Activated naive CD4-positive, alpha-beta T cell treated with anti-CD3 and anti-CD28 coated beads for 36 hours (primary cell): ENCODE measurements at regions not wholly inside any gene's neighbourhood (a gene's known extent, or its start where the extent isn't known, plus 50 kb on each side); places are given as distances from the start of the nearest gene placed in this dataset.

Experiments used
- CTCF ChIA-PET: fragments of 350-600 bp; sonication (Branson Sonifier 250); formaldehyde crosslinking; loops from one replicate; lab custom pipeline; 2021; ENCODE audit warnings: antibody characterized with exemption; lab: Charles Lee
- DNase-seq: peaks from one replicate; pipeline ENCODE4 v3.0.0-alpha.2; 2020
- H3K27ac Mint-ChIP-seq: one replicate; pipeline ENCODE4 v1.8.0; 2021; ENCODE audit warnings: mild to moderate bottlenecking, mixed read lengths
- H3K27me3 Mint-ChIP-seq: one replicate; pipeline ENCODE4 v1.8.0; 2021; ENCODE audit warnings: low read depth, mixed read lengths
- H3K36me3 Mint-ChIP-seq: one replicate; pipeline ENCODE4 v1.8.0; 2021; ENCODE audit warnings: low read depth, mixed read lengths
- H3K4me1 Mint-ChIP-seq: one replicate; pipeline ENCODE4 v1.8.0; 2021; ENCODE audit warnings: low read depth, mixed read lengths
- H3K4me3 Mint-ChIP-seq: one replicate; pipeline ENCODE4 v1.8.0; 2021; ENCODE audit warnings: mild to moderate bottlenecking, moderate library complexity, mixed read lengths
- H3K9me3 Mint-ChIP-seq: one replicate; pipeline ENCODE4 v1.8.0; 2021; ENCODE audit warnings: mixed read lengths
- intact Hi-C: fragments of 100-400 bp; cut with micrococcal nuclease; formaldehyde crosslinking; loops from one replicate; pipeline ENCODE4 v1.15.1; 2023

DNA sequence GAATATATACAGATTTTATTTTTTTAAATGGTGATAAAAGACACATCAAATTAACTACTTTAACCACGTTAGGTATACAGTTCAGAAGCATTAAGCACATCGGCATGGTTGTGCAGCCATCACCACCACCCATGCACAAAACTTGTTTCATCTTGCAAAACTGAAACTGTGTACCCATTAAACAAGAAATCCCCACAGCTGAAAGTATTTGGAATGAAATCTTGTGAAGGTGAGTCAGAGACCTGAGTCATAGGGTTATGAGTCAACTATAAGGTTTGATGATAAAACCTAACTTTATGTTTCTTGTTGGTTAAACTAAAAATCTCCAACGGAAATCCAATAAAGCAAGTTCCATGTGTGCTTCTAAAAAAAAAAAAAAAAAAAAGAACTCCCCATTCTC, 561.6 kb upstream of the PSMD7 start:
- H3K4me1 Mint-ChIP-seq, result peaks cover 5% of the 10 kb centered on the region
- intact Hi-C loops, result no loop called here
- CTCF ChIA-PET, result no interaction called here
- H3K4me3 Mint-ChIP-seq, result no peak overlapping the region
- no peak overlapping the region for H3K27ac Mint-ChIP-seq
- peak; percentile 27 for DNase-seq
- no peaks in the 10 kb centered on the region for H3K36me3 Mint-ChIP-seq
- peaks cover 1% of the 10 kb centered on the region for H3K27me3 Mint-ChIP-seq
- H3K9me3 Mint-ChIP-seq, result peaks cover 4% of the 10 kb centered on the region

DNA sequence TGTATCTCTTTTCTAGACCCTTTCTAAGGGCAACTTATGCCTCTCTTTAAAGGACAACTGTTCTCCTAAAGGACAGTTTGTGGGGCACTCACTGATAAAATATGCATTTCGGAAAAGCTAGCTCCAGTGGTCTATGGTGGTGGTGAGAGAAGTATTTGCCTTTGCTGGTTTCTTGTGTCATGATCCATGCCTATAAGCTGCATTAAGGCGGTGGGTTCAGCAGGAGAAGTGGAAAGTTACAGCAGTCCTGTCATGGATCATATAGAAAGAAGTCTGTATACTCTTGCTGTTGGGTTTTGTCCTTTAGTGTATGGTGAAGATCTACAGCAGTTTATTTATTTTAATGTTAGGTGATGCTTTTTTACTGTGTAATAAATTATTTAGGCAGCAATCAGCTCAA, 563.9 kb upstream of the PSMD7 start:
- Mint-ChIP-seq H3K27me3 (peaks cover 1% of the 10 kb centered on the region), H3K4me3 (no peak overlapping the region), H3K36me3 (no peaks in the 10 kb centered on the region), H3K27ac (no peak overlapping the region), H3K4me1 (peaks cover 5% of the 10 kb centered on the region), H3K9me3 (peaks cover 4% of the 10 kb centered on the region)
- CTCF ChIA-PET, result no interaction called here
- intact Hi-C loops, result no loop called here
- DNase-seq, result no peak

DNA sequence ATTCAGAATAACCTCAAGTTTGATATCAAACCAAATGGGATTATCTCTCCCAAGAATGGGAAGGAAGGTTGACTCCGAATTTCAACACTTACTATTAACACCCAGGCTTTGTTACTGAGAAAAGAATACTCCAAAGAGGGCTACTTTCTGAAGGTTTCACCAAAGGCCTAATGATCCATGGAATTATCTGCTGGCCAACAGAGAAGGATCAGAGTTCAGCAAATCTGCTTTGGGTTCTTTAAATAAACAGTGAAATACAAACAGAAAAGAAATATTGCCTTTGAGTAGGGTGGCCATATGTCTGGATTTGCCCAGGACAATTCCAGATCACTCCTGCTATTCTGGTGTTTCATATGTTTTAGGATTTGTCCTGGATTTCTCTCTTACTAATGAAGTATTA, 564.5 kb upstream of the PSMD7 start:
- intact Hi-C loops, result no loop called here

DNA sequence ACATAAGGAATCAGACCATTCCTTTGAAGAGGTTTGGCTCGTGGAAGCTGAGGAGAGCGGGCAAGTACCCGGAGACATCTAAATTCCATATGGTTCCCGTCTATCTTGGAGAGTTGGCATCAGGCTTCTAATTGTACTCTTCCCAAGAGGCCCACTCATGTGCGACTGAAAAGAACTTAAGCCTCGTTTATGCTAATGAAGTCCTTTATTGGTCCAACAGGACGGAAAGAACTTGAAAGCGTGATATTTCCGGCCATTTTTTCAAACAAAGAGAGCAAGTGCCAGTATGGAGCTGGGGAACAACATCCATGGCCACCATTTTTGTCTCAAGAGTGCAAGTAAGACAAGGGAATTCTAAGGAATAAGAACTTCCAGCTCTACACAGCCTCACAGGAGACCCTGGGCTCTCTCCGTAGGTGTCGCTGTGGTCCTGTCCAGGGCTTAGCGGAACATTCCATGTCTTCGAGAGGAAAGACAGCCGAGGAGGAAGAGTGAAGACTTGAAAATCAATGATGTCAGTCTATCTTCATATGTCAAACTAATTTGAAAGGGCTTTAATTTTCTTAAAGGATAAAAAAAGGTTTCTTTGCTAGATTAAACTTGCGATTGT, 566.0 kb upstream of the PSMD7 start:
- no peak for DNase-seq
- no peaks in the 10 kb centered on the region for H3K36me3 Mint-ChIP-seq
- peaks cover under 1% of the 10 kb centered on the region for H3K27me3 Mint-ChIP-seq
- no peak overlapping the region for H3K4me3 Mint-ChIP-seq
- intact Hi-C loops, result no loop called here
- CTCF ChIA-PET, result no interaction called here
- H3K9me3 Mint-ChIP-seq, result peaks cover under 1% of the 10 kb centered on the region
- no peak overlapping the region for H3K27ac Mint-ChIP-seq
- peaks cover 4% of the 10 kb centered on the region for H3K4me1 Mint-ChIP-seq

More for the DNA sequence above, 564.5 kb upstream of the PSMD7 start:
- CTCF ChIA-PET, result no interaction called here
- Mint-ChIP-seq H3K36me3 (no peaks in the 10 kb centered on the region), H3K27me3 (peaks cover 1% of the 10 kb centered on the region), H3K4me1 (peaks cover 5% of the 10 kb centered on the region), H3K9me3 (peaks cover 4% of the 10 kb centered on the region), H3K27ac (no peak overlapping the region), H3K4me3 (no peak overlapping the region)
- no peak for DNase-seq

DNA sequence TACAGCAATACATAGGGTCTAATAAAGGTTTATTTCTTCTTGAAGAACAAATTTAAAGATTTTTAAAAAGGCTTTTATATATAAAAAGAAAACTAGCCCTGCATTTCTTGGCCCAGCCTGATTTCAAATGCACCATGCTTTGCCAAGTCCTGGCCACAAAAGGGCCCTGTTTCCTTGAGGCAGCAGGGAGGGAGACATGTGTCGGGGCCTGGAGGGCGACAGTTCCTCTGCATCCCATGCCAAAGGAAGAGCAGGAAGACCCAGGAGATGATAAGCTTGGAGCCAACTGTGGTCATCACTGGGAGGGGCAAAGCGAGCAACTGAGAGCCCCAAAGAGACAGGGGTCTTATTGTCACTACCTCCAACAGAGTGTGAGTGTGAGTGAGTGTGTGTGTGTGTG, 571.5 kb upstream of the PSMD7 start:
- Mint-ChIP-seq H3K9me3 (no peaks in the 10 kb centered on the region), H3K27ac (no peak overlapping the region), H3K36me3 (no peaks in the 10 kb centered on the region), H3K27me3 (peaks cover 3% of the 10 kb centered on the region), H3K4me3 (no peak overlapping the region), H3K4me1 (no peaks in the 10 kb centered on the region)
- CTCF ChIA-PET, result no interaction called here
- intact Hi-C loops, result no loop called here
- no peak for DNase-seq

DNA sequence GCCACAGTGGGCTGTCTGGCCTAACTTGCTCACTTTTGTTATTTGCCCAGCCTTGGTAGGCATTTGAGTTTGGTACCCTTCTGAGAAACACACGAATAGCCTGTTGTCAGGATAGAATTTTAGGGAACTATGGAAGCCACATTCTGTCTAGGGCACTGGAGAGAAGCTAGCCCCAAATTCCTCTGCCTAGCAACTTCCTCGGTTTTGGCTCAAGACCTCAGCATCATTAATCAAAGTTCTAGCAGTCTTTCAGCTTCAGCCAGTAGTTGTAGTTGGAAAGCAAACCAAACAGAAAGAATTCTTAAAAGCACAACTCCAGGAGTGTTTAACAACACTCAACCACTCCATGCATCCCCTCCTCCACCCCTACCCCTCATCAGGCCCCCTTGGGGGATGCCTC, 572.1 kb upstream of the PSMD7 start:
- CTCF ChIA-PET, result no interaction called here
- no peaks in the 10 kb centered on the region for H3K4me1 Mint-ChIP-seq
- H3K27ac Mint-ChIP-seq, result no peak overlapping the region
- no peak overlapping the region for H3K4me3 Mint-ChIP-seq
- intact Hi-C loops, result no loop called here
- no peaks in the 10 kb centered on the region for H3K9me3 Mint-ChIP-seq
- H3K36me3 Mint-ChIP-seq, result no peaks in the 10 kb centered on the region
- no peak for DNase-seq
- peaks cover 3% of the 10 kb centered on the region for H3K27me3 Mint-ChIP-seq

DNA sequence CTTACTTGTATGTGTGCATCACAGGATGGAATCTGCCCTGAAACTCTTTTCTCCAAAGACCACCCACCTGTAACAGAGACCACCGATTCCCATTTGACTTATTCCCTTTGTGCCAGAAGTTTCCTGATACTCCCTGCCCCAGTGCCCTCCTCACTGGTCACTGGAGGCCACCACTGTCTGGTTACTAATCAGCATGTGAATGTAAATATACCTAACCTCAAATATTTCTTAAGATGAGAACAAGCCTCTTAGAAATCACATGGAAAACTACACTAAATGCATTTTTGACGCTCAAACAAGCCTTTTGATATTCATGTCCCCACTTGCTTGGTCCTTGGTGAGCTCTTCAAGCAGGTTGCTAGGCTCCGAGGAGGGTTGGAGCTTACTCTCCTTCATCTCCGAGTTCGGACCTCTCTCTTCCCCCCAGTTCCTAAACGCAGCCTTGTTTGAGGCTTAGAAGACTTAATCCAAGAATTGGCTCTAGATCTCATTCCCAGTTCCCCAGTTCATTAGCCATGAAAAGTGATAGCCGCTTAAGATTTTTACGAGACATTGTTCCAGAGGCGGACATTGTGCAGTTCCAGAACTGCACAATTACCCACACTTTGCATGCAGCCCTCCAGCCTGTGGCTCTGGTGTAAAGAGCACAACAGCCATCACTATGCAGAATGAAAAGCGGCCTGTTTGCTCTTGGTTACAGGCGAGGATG, 579.2 kb upstream of the PSMD7 start:
- H3K27ac Mint-ChIP-seq, result no peak overlapping the region

DNA sequence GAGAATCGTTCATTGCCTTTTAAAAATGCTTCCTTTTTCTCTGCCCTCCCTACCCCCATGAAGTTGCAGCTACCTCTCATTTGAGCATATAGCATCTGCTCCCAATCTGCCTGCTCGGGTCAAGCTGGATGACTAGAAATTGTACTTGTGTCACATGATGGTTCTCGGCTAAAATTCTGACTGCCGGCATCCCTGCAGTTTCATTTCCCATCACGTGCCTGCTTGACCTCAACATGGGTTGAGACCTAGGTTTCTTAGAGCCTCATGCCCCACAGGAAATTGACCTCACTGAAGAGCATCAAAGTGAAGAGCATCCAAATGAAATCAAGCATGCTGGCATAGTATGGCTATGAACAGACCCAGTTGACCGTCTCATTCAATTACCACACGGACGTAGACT, 581.6 kb upstream of the PSMD7 start:
- no peak overlapping the region for H3K27ac Mint-ChIP-seq
- H3K36me3 Mint-ChIP-seq, result no peaks in the 10 kb centered on the region
- H3K4me1 Mint-ChIP-seq, result no peaks in the 10 kb centered on the region
- H3K27me3 Mint-ChIP-seq, result peaks cover 3% of the 10 kb centered on the region
- no peak for DNase-seq
- H3K9me3 Mint-ChIP-seq, result peaks cover 1% of the 10 kb centered on the region
- intact Hi-C loops, result no loop called here
- CTCF ChIA-PET, result no interaction called here
- no peak overlapping the region for H3K4me3 Mint-ChIP-seq

More for the DNA sequence above, 579.2 kb upstream of the PSMD7 start:
- CTCF ChIA-PET, result no interaction called here
- intact Hi-C loops, result no loop called here
- Mint-ChIP-seq H3K4me3 (no peak overlapping the region), H3K36me3 (no peaks in the 10 kb centered on the region), H3K9me3 (peaks cover 1% of the 10 kb centered on the region), H3K27me3 (peaks cover 3% of the 10 kb centered on the region), H3K4me1 (no peaks in the 10 kb centered on the region)
- no peak for DNase-seq

DNA sequence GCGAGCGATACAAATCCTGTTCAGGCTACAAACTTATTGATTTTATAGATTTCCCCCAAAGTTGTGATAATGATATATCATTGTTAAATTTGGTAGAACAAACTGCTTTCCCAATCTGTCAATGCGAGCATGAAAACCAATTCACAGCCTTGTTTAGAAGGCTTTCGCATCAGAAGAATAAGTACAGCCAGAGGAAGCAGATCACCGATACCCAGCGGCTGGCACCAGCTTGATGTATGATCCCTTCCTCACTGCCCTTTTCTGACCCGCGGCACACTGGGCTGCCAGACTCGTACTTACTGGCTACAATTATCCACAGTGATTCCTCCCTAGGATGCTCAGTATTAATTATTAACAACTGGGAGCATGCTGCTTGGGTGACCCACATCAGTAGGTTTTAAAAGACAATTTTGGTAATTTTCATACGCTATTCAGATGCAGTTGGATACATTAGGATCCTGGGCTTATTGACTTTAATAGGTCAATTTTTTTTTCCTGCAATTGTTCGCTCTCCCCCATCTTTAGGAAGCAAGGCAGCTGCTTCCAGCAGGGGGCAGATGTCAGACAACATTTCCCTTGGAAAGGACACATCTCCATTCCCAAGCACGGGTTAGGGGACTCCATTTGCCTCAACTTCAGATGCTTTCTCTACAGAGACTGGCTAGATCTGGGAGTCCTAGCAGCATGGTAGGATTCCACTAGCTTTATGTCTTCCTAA, 582.7 kb upstream of the PSMD7 start:
- Mint-ChIP-seq H3K36me3 (no peaks in the 10 kb centered on the region), H3K4me1 (no peaks in the 10 kb centered on the region), H3K4me3 (no peak overlapping the region), H3K9me3 (peaks cover 1% of the 10 kb centered on the region), H3K27me3 (peaks cover 3% of the 10 kb centered on the region), H3K27ac (no peak overlapping the region)
- CTCF ChIA-PET, result no interaction called here
- peak; percentile 8 for DNase-seq
- intact Hi-C loops, result no loop called here

DNA sequence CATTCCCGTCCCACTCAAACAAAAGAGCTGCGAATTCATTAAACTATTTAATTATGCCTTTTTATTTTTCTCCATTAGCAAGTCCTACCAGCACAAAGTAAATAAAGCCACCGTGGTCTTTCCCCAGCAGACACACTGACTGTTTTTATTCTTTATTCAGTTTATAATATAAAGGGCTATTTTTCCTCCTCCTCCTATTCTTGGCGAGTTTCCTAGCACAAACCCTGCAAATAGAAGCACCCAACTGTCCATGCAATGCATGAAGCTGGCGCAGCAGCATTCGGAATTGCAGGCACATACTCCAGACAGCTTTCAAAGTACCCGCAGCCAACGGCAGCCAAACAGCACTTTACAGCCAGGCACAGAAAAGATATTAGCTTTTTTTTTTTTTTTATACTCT, 583.4 kb upstream of the PSMD7 start:
- intact Hi-C loops, result no loop called here
- peaks cover 1% of the 10 kb centered on the region for H3K9me3 Mint-ChIP-seq
- H3K36me3 Mint-ChIP-seq, result no peaks in the 10 kb centered on the region
- peaks cover 3% of the 10 kb centered on the region for H3K27me3 Mint-ChIP-seq
- no peaks in the 10 kb centered on the region for H3K4me1 Mint-ChIP-seq
- H3K4me3 Mint-ChIP-seq, result no peak overlapping the region
- CTCF ChIA-PET, result interaction anchor here (0.6 kb wide), 1 partner anchor 1293 kb away, joined by 4 read pairs; no protein-coding TSS in a partner anchor
- no peak overlapping the region for H3K27ac Mint-ChIP-seq
- no peak for DNase-seq

DNA sequence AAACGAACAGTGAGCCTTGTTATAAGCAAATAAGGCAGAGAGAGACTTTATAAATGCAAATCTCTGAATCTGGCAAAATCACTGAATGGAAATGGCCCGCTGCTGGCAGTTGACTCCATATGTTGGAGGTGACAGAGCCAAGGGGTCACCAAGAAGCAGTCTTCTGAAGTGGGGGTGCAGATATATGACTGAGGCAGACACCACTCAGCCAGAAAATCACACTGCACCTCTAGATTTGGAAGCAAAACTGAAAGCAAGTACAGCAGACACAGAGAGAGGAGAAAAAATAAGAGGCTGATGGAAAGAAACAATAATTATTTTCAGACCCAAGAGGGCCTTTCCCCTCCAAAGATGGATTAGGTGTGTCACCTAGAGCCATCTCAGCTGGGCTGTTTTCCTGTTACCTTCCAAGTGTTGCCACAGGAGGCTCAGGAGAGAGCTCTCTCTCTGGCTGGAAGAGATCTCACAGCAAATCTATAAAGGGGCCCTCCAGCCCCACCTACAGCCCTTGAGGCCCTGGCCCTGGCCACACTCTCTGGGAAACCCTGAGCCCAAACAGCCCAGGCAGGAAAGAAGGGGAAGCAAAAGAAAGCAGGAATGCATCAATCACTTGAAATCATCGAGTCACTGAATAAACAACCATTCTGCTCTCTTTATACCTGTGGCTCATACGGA, 585.1 kb upstream of the PSMD7 start:
- H3K27me3 Mint-ChIP-seq, result peaks cover 3% of the 10 kb centered on the region
- no peak for DNase-seq
- intact Hi-C loops, result no loop called here
- no peaks in the 10 kb centered on the region for H3K4me1 Mint-ChIP-seq
- H3K27ac Mint-ChIP-seq, result no peak overlapping the region
- H3K4me3 Mint-ChIP-seq, result no peak overlapping the region
- CTCF ChIA-PET, result no interaction called here
- no peaks in the 10 kb centered on the region for H3K36me3 Mint-ChIP-seq
- H3K9me3 Mint-ChIP-seq, result no peaks in the 10 kb centered on the region

DNA sequence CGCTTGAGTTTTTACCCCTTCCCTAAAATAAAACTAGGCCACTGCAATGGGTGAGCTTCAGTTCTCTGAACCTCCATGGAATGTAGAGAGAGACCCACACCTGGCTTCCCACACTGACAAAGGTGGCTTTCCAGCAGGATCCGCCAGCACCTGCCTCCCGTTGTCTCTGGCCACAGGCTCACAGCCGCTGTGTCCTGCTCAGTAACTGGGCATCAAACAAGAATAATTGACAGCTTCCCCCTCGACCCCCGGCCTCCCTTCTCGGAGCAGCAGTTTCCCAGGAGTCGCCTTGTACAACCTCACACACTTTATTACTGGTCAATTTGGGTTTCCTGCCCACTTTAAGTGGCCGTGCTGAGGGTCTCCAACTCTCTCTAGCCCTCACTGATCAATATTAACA, 586.1 kb upstream of the PSMD7 start:
- Mint-ChIP-seq H3K27ac (no peak overlapping the region), H3K4me1 (no peaks in the 10 kb centered on the region), H3K27me3 (peaks cover 3% of the 10 kb centered on the region), H3K9me3 (no peaks in the 10 kb centered on the region), H3K4me3 (no peak overlapping the region), H3K36me3 (no peaks in the 10 kb centered on the region)
- intact Hi-C loops, result no loop called here
- no peak for DNase-seq
- CTCF ChIA-PET, result no interaction called here
